ENCODE measurements at regions not wholly inside any gene's neighbourhood (a gene's known extent, or its start where the extent isn't known, plus 50 kb on each side); places are given as distances from the start of the nearest gene placed in this dataset.

DNA sequence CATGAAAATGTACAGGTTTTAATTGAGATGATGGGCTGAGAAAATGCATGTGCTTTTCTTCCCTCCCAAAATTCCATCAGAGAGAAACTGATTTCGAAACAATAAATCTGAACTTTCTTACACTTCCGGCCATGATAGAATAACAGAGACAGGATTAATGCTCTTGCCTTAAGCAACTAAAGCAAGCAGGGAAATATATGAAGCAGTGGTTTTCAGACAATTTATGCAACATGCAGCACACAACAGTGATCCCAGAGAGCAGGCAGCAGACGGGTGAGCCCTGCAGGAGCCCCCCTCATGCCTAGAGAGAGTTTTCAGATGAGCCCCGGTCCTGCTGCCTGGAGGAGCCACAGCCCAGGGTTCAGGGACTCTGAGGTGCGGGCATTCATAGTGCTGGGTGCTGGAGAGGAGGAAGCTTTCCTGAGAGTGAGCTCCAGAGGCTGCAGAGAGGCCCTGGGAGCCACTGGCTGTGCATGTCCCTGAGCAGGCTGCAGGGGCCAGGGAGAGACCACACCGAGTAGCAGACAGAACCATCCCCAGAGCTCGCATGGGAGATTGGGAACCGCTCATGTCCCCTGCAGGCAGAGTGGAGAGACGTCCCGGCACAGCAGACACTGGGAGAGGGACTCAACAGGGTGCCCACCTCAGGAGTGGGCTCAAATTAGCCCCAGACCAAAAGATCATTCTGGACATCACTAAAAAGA, 143.5 kb downstream of the OLFM1 start:
- DNase-seq (ENCODE audit: extremely low spot score), result no peak
- ChIA-PET CTCF (interaction anchor here (0.8 kb wide), 1 partner anchor 59 kb away, joined by 4 read pairs; no protein-coding TSS in a partner anchor), POLR2A (no interaction called here)
- TF ChIP-seq FOXK2 (IDR thresholded peaks at IDR 0.05) (no peak), BHLHE40 (IDR thresholded peaks at IDR 0.05; ENCODE audit: borderline replicate concordance) (no peak), ARNT (IDR thresholded peaks at IDR 0.05) (no peak), FOXA1 (IDR thresholded peaks at IDR 0.05) (no peak), TARDBP (IDR thresholded peaks at IDR 0.05) (no peak), NFRKB (IDR thresholded peaks at IDR 0.05) (no peak), SP1 (IDR thresholded peaks at IDR 0.05) (no peak), FOXM1 (IDR thresholded peaks at IDR 0.05; ENCODE audit: borderline replicate concordance) (no peak), SUZ12 (IDR thresholded peaks at IDR 0.05) (no peak)

GRCh38 chr9:135239100-135239768, 151.8 kb downstream of the OLFM1 start:
- ChIA-PET POLR2A (no interaction called here), CTCF (no interaction called here)
- no peak for DNase-seq (ENCODE audit: extremely low spot score)
- TF ChIP-seq SP1 (IDR thresholded peaks at IDR 0.05) (no peak), ZNF384 (IDR thresholded peaks at IDR 0.05) (no peak), HDGF (IDR thresholded peaks at IDR 0.05; ENCODE audit: borderline replicate concordance) (no peak), SUZ12 (IDR thresholded peaks at IDR 0.05) (no peak), CTBP1 (IDR thresholded peaks at IDR 0.05; ENCODE audit: borderline replicate concordance) (no peak), ARNT (IDR thresholded peaks at IDR 0.05) (no peak)
- TF ChIP-seq, protein P1, sequence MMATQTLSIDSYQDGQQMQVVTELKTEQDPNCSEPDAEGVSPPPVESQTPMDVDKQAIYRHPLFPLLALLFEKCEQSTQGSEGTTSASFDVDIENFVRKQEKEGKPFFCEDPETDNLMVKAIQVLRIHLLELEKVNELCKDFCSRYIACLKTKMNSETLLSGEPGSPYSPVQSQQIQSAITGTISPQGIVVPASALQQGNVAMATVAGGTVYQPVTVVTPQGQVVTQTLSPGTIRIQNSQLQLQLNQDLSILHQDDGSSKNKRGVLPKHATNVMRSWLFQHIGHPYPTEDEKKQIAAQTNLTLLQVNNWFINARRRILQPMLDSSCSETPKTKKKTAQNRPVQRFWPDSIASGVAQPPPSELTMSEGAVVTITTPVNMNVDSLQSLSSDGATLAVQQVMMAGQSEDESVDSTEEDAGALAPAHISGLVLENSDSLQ (IDR thresholded peaks at IDR 0.05), result no peak

DNA sequence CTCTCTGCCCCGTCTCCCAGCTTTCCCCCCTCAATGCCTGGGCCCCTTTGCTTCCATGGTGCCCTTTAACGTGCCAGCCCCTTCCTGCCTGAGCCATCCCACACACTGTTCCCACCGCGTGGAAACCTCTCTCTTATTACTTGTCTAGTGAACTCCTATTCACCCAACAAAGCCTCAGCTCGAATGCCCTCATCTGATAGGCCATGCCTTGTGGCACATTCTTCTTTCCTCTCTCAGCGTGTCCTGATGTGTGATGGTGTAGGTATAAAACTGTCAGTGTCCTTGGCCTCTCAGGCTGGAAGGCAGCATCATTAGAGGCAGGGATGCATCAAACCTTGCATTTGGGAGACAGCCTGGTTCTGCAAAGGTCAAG, 152.3 kb downstream of the OLFM1 start:
- TF ChIP-seq FOXK2 (IDR thresholded peaks at IDR 0.05) (no peak), TARDBP (IDR thresholded peaks at IDR 0.05) (no peak), L3MBTL2 (conservative IDR thresholded peaks at IDR 0.05) (no peak), SUZ12 (IDR thresholded peaks at IDR 0.05) (no peak), HDGF (IDR thresholded peaks at IDR 0.05; ENCODE audit: borderline replicate concordance) (no peak), LEF1 (IDR thresholded peaks at IDR 0.05; ENCODE audit: borderline replicate concordance) (no peak), ARNT (IDR thresholded peaks at IDR 0.05) (no peak), ZNF384 (IDR thresholded peaks at IDR 0.05) (no peak), FOXA1 (IDR thresholded peaks at IDR 0.05) (no peak), NFRKB (IDR thresholded peaks at IDR 0.05) (no peak), SP1 (IDR thresholded peaks at IDR 0.05) (no peak), CTBP1 (IDR thresholded peaks at IDR 0.05; ENCODE audit: borderline replicate concordance) (no peak), ELF4 (IDR thresholded peaks at IDR 0.05) (no peak), BHLHE40 (IDR thresholded peaks at IDR 0.05; ENCODE audit: borderline replicate concordance) (no peak), FOXM1 (IDR thresholded peaks at IDR 0.05; ENCODE audit: borderline replicate concordance) (no peak)
- ChIA-PET CTCF (no interaction called here), POLR2A (no interaction called here)

GRCh38 chr9:135240222-135240621, 152.8 kb downstream of the OLFM1 start:
- DNase-seq (ENCODE audit: extremely low spot score), result no peak
- CTCF ChIA-PET, result no interaction called here
- POLR2A ChIA-PET, result no interaction called here
- TF ChIP-seq TARDBP (IDR thresholded peaks at IDR 0.05) (no peak), NFRKB (IDR thresholded peaks at IDR 0.05) (no peak)

More for the DNA sequence above, 152.3 kb downstream of the OLFM1 start:
- no peak for DNase-seq (ENCODE audit: extremely low spot score)

GRCh38 chr9:135240871-135241311, 153.4 kb downstream of the OLFM1 start:
- TF ChIP-seq SUZ12 (IDR thresholded peaks at IDR 0.05), result no peak
- no peak for TF ChIP-seq FOXM1 (IDR thresholded peaks at IDR 0.05; ENCODE audit: borderline replicate concordance)
- TF ChIP-seq CTBP1 (IDR thresholded peaks at IDR 0.05; ENCODE audit: borderline replicate concordance), result no peak
- TF ChIP-seq HDGF (IDR thresholded peaks at IDR 0.05; ENCODE audit: borderline replicate concordance), result no peak
- TF ChIP-seq TARDBP (IDR thresholded peaks at IDR 0.05), result no peak
- TF ChIP-seq LEF1 (IDR thresholded peaks at IDR 0.05; ENCODE audit: borderline replicate concordance), result no peak
- no peak for TF ChIP-seq L3MBTL2 (conservative IDR thresholded peaks at IDR 0.05)
- TF ChIP-seq SP1 (IDR thresholded peaks at IDR 0.05), result no peak
- TF ChIP-seq, protein P1 (IDR thresholded peaks at IDR 0.05), result no peak
- TF ChIP-seq ELF4 (IDR thresholded peaks at IDR 0.05), result no peak
- no peak for TF ChIP-seq ZNF384 (IDR thresholded peaks at IDR 0.05)
- no peak for TF ChIP-seq NFRKB (IDR thresholded peaks at IDR 0.05)
- no peak for TF ChIP-seq BHLHE40 (IDR thresholded peaks at IDR 0.05; ENCODE audit: borderline replicate concordance)
- TF ChIP-seq FOXA1 (IDR thresholded peaks at IDR 0.05), result no peak
- no peak for TF ChIP-seq ARNT (IDR thresholded peaks at IDR 0.05)
- no peak for TF ChIP-seq FOXK2 (IDR thresholded peaks at IDR 0.05)
- no peak for DNase-seq (ENCODE audit: extremely low spot score)
- CTCF ChIA-PET, result no interaction called here
- POLR2A ChIA-PET, result no interaction called here

DNA sequence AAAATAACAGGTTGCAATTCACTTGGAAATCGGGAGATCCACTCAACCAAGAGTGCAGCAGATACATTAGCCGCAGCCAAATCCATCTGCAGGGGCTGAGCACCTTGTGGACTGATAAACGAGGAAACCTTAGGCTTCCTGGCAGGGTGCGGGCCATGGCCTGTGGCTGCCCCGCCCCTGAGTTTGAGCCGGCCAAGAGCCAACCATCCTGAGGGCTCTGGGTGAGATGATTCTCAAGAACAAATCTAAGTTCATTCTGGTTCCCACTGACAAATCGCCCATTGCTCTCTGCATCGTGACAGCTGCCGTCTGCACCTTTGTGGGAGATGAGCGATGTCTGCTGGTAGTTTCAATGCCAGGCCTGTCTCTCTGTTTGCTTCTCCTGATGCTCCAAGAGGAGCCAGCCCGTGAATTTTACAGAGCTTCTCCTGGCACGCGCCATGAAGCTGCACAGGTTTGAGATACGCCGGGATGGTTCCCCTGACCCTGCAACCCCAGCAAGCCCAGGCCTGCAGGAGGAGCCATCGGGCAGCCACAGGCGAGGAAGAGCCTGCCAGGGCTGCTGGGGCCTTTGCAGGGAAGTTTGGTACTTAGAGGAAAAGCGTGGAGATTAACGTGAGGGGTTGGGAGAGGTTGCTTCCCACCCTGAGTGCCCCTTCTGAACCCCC, 154.0 kb downstream of the OLFM1 start:
- no peak for DNase-seq (ENCODE audit: extremely low spot score)
- TF ChIP-seq LEF1 (IDR thresholded peaks at IDR 0.05; ENCODE audit: borderline replicate concordance) (no peak), SUZ12 (IDR thresholded peaks at IDR 0.05) (no peak), FOXA1 (IDR thresholded peaks at IDR 0.05) (no peak)
- ChIA-PET CTCF (no interaction called here), POLR2A (no interaction called here)

GRCh38 chr9:135242049-135242396, 154.6 kb downstream of the OLFM1 start:
- CTCF ChIA-PET, result no interaction called here
- DNase-seq (ENCODE audit: extremely low spot score), result no peak
- TF ChIP-seq, protein P1 (IDR thresholded peaks at IDR 0.05), result no peak
- TF ChIP-seq ELF4 (IDR thresholded peaks at IDR 0.05) (no peak), TARDBP (IDR thresholded peaks at IDR 0.05) (no peak), FOXM1 (IDR thresholded peaks at IDR 0.05; ENCODE audit: borderline replicate concordance) (no peak), FOXK2 (IDR thresholded peaks at IDR 0.05) (no peak), FOXA1 (IDR thresholded peaks at IDR 0.05) (no peak), SP1 (IDR thresholded peaks at IDR 0.05) (no peak)
- POLR2A ChIA-PET, result no interaction called here

Data from HEK293T (cell line).